CD1c-positive myeloid dendritic cell (primary cell): ENCODE measurements at regions not wholly inside any gene's neighbourhood (a gene's known extent, or its start where the extent isn't known, plus 50 kb on each side); places are given as distances from the start of the nearest gene placed in this dataset.
A peak's percentile ranks its signal among the peaks of the same experiment; 100 is the strongest.
"Not testable (repeated sequence)": the region's sequence is repeated elsewhere in the genome, so short reads cannot be mapped to it uniquely, and the experiment has no call there.

Experiments used
- DNase-seq: peaks from one replicate; pipeline ENCODE4 v3.0.0-alpha.2; 2016; ENCODE audit errors: extremely low spot score

GRCh38 chrX:69062493-69062892 is 102.8 kb downstream of the PJA1 start:
- no peak for DNase-seq

GRCh38 chrX:69060631-69061408 is 104.4 kb downstream of the PJA1 start:
- peak; percentile 1 for DNase-seq

GRCh38 chrX:69055193-69055592 is 110.1 kb downstream of the PJA1 start:
- no peak for DNase-seq

- not testable (repeated sequence) for DNase-seq
These were observed 110.8 kb downstream of the PJA1 start for GRCh38 chrX:69054497-69054896.

- DNase-seq: no peak
These were observed 113.4 kb downstream of the PJA1 start for GRCh38 chrX:69051901-69052300.

- DNase-seq: no peak
These were observed 115.0 kb downstream of the PJA1 start for GRCh38 chrX:69050051-69050765.

GRCh38 chrX:69046996-69047490 is 118.2 kb downstream of the PJA1 start:
- DNase-seq: no peak

DNA sequence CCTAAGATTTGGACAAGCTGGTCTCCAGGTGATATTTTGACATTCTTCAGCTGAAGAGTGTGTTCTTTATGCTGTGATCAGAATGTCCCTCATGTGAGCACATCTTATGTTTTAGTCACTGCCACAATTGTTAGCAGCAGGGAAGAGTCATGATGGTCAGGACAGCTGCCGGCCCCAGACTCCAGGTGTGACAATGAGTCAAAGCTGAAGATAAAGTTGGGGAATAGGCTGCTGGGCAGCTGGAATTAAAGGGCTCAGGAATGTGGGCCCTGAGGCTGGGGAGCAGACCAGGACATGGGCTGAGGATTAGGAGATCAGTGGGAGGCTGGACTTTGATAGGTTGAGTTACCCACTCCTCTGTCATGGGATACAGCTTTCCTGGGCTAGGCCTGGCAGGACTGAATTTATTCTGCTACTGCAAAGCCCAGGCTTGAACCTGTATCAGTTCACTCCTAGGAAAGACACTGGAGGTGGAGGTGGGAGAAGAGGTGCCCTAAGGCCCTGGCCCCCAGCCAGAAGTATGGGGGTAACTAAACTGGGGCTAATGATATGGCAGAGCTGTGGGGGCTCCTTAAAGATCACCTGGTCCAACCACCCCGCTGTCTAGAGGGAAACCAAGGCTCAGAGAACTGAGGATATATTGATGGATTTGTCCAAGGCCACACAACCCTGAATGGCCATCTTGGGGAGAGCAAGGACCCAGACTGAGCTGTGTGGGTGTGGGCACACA is 119.5 kb downstream of the PJA1 start:
- no peak for DNase-seq

- no peak for DNase-seq
These were observed 126.4 kb downstream of the PJA1 start for GRCh38 chrX:69038816-69039215.

DNA sequence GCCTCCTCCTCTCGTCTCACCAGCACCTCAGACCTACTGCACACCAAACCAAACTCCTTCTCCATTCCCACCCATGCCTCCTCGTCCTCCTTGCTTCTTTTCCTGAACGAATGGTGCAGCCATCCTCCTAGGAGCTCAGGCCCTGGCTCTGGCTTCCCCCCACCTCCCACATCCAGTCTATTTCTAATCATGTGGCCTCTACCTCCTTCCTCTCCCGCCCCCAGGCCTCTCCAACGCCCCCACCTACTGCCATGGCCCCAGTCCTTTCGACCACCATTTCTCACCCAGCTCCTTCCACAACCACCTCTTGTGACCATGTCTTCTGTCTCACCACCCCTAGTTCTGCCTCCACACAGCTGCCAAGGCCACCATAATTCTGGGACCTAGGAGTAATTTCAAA is 127.1 kb downstream of the PJA1 start:
- DNase-seq: no peak

DNA sequence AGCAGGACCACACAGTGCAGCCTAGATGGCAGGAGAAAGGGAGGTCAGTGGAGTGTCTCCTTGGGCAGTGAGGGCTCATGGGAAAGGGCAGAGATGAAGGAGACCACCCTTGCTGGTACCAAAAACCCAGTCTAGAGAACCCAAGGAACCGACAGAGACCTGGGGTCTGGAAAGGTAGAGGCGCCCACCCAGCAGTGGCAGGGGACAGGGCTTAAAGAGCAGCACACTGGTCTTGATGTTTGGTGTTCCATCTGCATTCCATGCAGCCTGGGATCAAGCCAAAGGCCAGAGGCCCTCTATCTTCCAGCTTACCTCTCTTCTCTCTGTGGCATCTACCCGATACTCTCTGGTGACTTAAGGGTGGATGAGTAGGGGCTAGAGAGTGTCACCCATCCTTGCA is 127.5 kb downstream of the PJA1 start:
- DNase-seq: no peak

- DNase-seq: no peak
These were observed 128.3 kb downstream of the PJA1 start for GRCh38 chrX:69036674-69037573.

DNA sequence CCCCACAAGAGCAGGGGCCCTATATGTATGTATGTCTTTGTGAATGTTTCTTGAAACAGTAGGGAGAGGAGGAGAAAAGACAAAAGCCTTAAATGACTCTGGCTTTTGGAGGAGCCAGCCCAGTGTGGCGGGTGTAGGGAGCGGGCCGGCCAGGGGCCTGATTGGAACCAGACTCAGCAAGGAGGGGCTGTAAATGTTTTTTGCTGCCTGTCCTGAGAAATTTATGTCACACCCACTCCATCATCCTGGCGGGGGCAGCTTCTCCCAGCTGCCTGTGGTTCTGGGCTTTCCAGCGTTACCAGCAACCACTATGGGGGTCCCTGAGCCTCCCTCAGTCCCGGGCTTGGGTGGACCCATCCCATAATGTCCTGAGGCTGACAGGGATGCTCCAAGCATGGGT is 130.8 kb downstream of the PJA1 start:
- no peak for DNase-seq

DNA sequence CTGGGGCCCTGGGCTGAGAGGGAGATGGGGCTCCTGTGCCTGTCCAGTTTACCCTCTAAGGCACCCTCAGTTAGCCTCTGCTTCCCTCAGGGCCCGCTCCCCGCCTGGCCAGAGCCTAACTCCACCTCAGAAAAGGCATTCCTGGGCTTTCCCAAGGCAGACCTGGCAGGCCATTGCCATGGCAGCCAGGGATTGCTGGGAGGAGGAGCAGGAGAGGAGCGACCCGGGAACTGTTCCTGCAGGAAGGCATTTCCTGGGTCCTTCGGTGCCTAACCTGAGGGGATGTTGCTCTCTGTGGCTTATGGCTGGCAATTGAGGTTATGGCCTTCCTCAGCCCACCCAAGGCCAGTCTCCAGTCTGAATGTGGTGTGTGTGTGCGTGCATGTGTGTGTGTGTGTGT is 131.3 kb downstream of the PJA1 start:
- no peak for DNase-seq

DNA sequence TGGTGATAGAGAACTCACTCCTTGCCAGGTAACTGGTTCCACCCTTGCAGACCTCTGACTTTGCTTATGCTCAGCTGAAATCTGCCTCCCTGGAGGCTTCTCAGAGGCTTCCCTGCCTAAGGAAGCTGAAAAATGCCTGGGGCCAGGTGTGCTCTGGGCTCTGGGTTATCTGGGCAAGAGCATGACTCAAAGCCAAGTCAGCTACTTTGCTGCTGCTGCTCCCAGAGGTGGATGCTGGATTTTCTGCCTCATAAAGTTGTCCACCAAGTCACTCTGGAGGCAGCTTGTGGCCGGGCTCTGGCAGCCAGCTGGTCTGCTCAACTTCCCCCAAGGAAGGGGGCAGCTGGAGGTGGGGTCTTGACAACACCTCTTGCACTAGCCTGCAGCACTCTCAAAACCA is 132.7 kb downstream of the PJA1 start:
- DNase-seq: no peak

DNA sequence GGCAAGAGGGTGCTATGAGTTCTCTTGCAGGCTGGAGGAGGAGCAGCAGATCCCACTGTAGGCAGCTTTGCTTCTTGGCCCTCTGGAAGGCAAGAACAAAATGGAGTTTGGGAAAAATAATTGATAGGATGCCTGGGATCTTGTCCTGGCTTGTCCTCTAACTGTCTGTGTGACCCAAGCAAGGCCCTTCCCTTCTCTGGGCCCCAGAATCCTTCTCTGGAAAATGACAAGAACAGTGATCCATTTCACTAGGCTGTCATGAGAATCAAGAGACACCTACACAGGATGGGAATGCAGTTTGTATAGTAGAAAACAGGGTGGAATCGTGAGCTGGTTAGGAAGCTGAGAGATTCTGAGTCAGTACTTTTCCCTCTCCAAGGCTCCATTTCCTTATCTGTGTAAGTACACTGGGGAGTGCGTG is 133.3 kb downstream of the PJA1 start:
- no peak for DNase-seq

- no peak for DNase-seq
These were observed 134.1 kb downstream of the PJA1 start for GRCh38 chrX:69031181-69031580.

GRCh38 chrX:69029771-69030170 is 135.5 kb downstream of the PJA1 start:
- DNase-seq: no peak

GRCh38 chrX:69028761-69029120 is 136.5 kb downstream of the PJA1 start:
- DNase-seq: no peak

- peak; percentile 30 for DNase-seq
These were observed 137.1 kb downstream of the PJA1 start for GRCh38 chrX:69028006-69028760.
